ENCODE measurements at regions not wholly inside any gene's neighbourhood (a gene's known extent, or its start where the extent isn't known, plus 50 kb on each side); places are given as distances from the start of the nearest gene placed in this dataset.

- Histone ChIP-seq H4K20me1 (ENCODE audit: low read depth, low read length) (no peaks in the 10 kb centered on the region), H2AFZ (ENCODE audit: low read depth, low read length, severe bottlenecking) (no peak overlapping the region), H3K9ac (ENCODE audit: low read length) (no peak overlapping the region), H3K27me3 (ENCODE audit: low read length) (no peaks in the 10 kb centered on the region), H3K4me3 (ENCODE audit: insufficient read depth, low read length, poor library complexity, severe bottlenecking) (no peak overlapping the region), H3K9me3 (ENCODE audit: insufficient read depth, low read length) (no peaks in the 10 kb centered on the region), H3F3A (ENCODE audit: insufficient read depth) (no peaks in the 10 kb centered on the region), H3K27ac (ENCODE audit: low read depth, low read length) (no peak overlapping the region), H3K9me2 (replicated peaks; ENCODE audit: insufficient read depth, low read length) (no peaks in the 10 kb centered on the region), H3K79me2 (ENCODE audit: insufficient read depth, low read length) (no peaks in the 10 kb centered on the region), H3K36me3 (ENCODE audit: low read length) (no peaks in the 10 kb centered on the region), H3K4me2 (ENCODE audit: low read depth, low read length, poor library complexity, severe bottlenecking) (no peak overlapping the region)
- no peak for TF ChIP-seq EZH2phosphoT487 (conservative IDR thresholded peaks at IDR 0.05; ENCODE audit: low read length)
- no peak for TF ChIP-seq CTCF (IDR thresholded peaks at IDR 0.05; ENCODE audit: insufficient read depth, low read length, poor library complexity, severe bottlenecking)
These were observed 1504.5 kb downstream of the AACS start for GRCh38 chr12:126569706-126570105.

- Histone ChIP-seq H3K27ac (ENCODE audit: low read depth, low read length) (no peak overlapping the region), H3K4me2 (ENCODE audit: low read depth, low read length, poor library complexity, severe bottlenecking) (no peak overlapping the region), H3K9me3 (ENCODE audit: insufficient read depth, low read length) (no peaks in the 10 kb centered on the region), H3K27me3 (ENCODE audit: low read length) (no peaks in the 10 kb centered on the region), H2AFZ (ENCODE audit: low read depth, low read length, severe bottlenecking) (no peak overlapping the region), H3K9me2 (replicated peaks; ENCODE audit: insufficient read depth, low read length) (no peaks in the 10 kb centered on the region), H4K20me1 (ENCODE audit: low read depth, low read length) (no peaks in the 10 kb centered on the region), H3K4me3 (ENCODE audit: insufficient read depth, low read length, poor library complexity, severe bottlenecking) (no peak overlapping the region), H3K79me2 (ENCODE audit: insufficient read depth, low read length) (no peaks in the 10 kb centered on the region), H3K36me3 (ENCODE audit: low read length) (no peaks in the 10 kb centered on the region), H3K9ac (ENCODE audit: low read length) (no peak overlapping the region), H3F3A (ENCODE audit: insufficient read depth) (no peaks in the 10 kb centered on the region)
- TF ChIP-seq CTCF (IDR thresholded peaks at IDR 0.05; ENCODE audit: insufficient read depth, low read length, poor library complexity, severe bottlenecking) (no peak), EZH2phosphoT487 (conservative IDR thresholded peaks at IDR 0.05; ENCODE audit: low read length) (no peak)
These were observed 1505.3 kb downstream of the AACS start for GRCh38 chr12:126570566-126570965.

- H2AFZ ChIP-seq (ENCODE audit: low read depth, low read length, severe bottlenecking): no peak overlapping the region
- H3K9ac ChIP-seq (ENCODE audit: low read length): no peak overlapping the region
- no peak overlapping the region for H3K4me2 ChIP-seq (ENCODE audit: low read depth, low read length, poor library complexity, severe bottlenecking)
- no peak overlapping the region for H3K27ac ChIP-seq (ENCODE audit: low read depth, low read length)
- H3K4me3 ChIP-seq (ENCODE audit: insufficient read depth, low read length, poor library complexity, severe bottlenecking): no peak overlapping the region
- H3K27me3 ChIP-seq (ENCODE audit: low read length): no peaks in the 10 kb centered on the region
- no peaks in the 10 kb centered on the region for H3F3A ChIP-seq (ENCODE audit: insufficient read depth)
- H3K9me3 ChIP-seq (ENCODE audit: insufficient read depth, low read length): no peaks in the 10 kb centered on the region
- no peaks in the 10 kb centered on the region for H3K36me3 ChIP-seq (ENCODE audit: low read length)
- no peaks in the 10 kb centered on the region for H3K9me2 ChIP-seq (replicated peaks; ENCODE audit: insufficient read depth, low read length)
- no peaks in the 10 kb centered on the region for H3K79me2 ChIP-seq (ENCODE audit: insufficient read depth, low read length)
- no peak for TF ChIP-seq EZH2phosphoT487 (conservative IDR thresholded peaks at IDR 0.05; ENCODE audit: low read length)
- H4K20me1 ChIP-seq (ENCODE audit: low read depth, low read length): no peaks in the 10 kb centered on the region
These were observed 1506.9 kb downstream of the AACS start for GRCh38 chr12:126572170-126572569.

- Histone ChIP-seq H3K36me3 (ENCODE audit: low read length) (no peaks in the 10 kb centered on the region), H3K9ac (ENCODE audit: low read length) (no peak overlapping the region), H3K27me3 (ENCODE audit: low read length) (no peaks in the 10 kb centered on the region), H3K4me3 (ENCODE audit: insufficient read depth, low read length, poor library complexity, severe bottlenecking) (no peak overlapping the region), H3K9me2 (replicated peaks; ENCODE audit: insufficient read depth, low read length) (no peaks in the 10 kb centered on the region), H3F3A (ENCODE audit: insufficient read depth) (no peaks in the 10 kb centered on the region), H3K27ac (ENCODE audit: low read depth, low read length) (no peak overlapping the region), H3K9me3 (ENCODE audit: insufficient read depth, low read length) (no peaks in the 10 kb centered on the region), H2AFZ (ENCODE audit: low read depth, low read length, severe bottlenecking) (no peak overlapping the region), H3K4me2 (ENCODE audit: low read depth, low read length, poor library complexity, severe bottlenecking) (no peak overlapping the region), H3K79me2 (ENCODE audit: insufficient read depth, low read length) (no peaks in the 10 kb centered on the region), H4K20me1 (ENCODE audit: low read depth, low read length) (no peaks in the 10 kb centered on the region)
- no peak for TF ChIP-seq EZH2phosphoT487 (conservative IDR thresholded peaks at IDR 0.05; ENCODE audit: low read length)
- no peak for TF ChIP-seq CTCF (IDR thresholded peaks at IDR 0.05; ENCODE audit: insufficient read depth, low read length, poor library complexity, severe bottlenecking)
These were observed 1516.4 kb downstream of the AACS start for GRCh38 chr12:126581655-126582054.
